K562 (cell line): ENCODE measurements at regions not wholly inside any gene's neighbourhood (a gene's known extent, or its start where the extent isn't known, plus 50 kb on each side); places are given as distances from the start of the nearest gene placed in this dataset.

Source experiments
- ATAC-seq: fragments of 200-7000 bp; cut with Tn5 transposase; 3 replicates; pipeline ENCODE4 v1.9.1; 2020; ENCODE audit warnings: moderate library complexity
- BruUV-seq: library from RNA; stranded (reverse); fragments of 400-500 nt; replicated peaks from 2 replicates; lab custom pipeline; 2021; lab: Mats Ljungman, UMichigan
- CTCF ChIA-PET: fragments of 300-600 bp; formaldehyde crosslinking; extraction: SDS; loops from one replicate; lab custom pipeline; 2021; ENCODE audit warnings: low intra/inter-chr PET ratio; lab: Yijun Ruan, JAX
- POLR2A ChIA-PET: fragments of 300-600, 350-650 bp; sonication (Branson Sonifier 250); formaldehyde crosslinking; extraction: SDS; loops from one replicate; lab custom pipeline; 2021; ENCODE audit warnings: antibody characterized with exemption, inconsistent platforms; lab: Yijun Ruan, JAX
- DNase-seq, 4 experiments: peaks; one replicate each; pipeline versions ENCODE4 v3.0.0 to v3.0.0-alpha.2; 2011 to 2018; ENCODE audit warnings: low spot score in 3 of 4, mixed read lengths in 3 of 4; ENCODE audit errors: extremely low read depth in 1 of 4
- FAIRE-seq: peaks from 2 replicates; lab custom pipeline; 2011; peaks lifted over from hg19 to GRCh38; lab: Jason Lieb, UNC
- H2AFZ ChIP-seq: 2 replicates; pipeline ENCODE4 v1.6.0; 2011; ENCODE audit warnings: low read depth, low read length, control low read depth, inconsistent platforms
- H3K27ac ChIP-seq: fragments of 200-600 bp; 3 replicates; pipeline ENCODE4 v1.8.0; 2011; ENCODE audit warnings: low read depth, mild to moderate bottlenecking, control low read depth, inconsistent platforms, low read length, moderate library complexity, mixed read lengths; ENCODE audit errors: extremely low read depth
- H3K27me3 ChIP-seq, 2 experiments: fragments of 300-600 bp in 1 of 2; 2 replicates in 1 of 2; 3 replicates in 1 of 2; pipeline versions ENCODE4 v1.6.0 to v1.8.0; 2011; ENCODE audit warnings: inconsistent platforms in 2 of 2, low read length in 2 of 2, mild to moderate bottlenecking in 1 of 2, mixed read lengths in 1 of 2, moderate library complexity in 1 of 2; ENCODE audit not compliant: control insufficient read depth in 2 of 2, insufficient read depth in 2 of 2
- H3K36me3 ChIP-seq: fragments of 300-600 bp; 3 replicates; pipeline ENCODE4 v1.8.0; 2011; ENCODE audit warnings: mild to moderate bottlenecking, low read length, inconsistent platforms; ENCODE audit not compliant: control insufficient read depth, insufficient read depth
- H3K4me1 ChIP-seq, 2 experiments: fragments of 200-600 bp in 1 of 2; replicated peaks in 1 of 2; 2 replicates in 1 of 2; 3 replicates in 1 of 2; pipeline versions ENCODE4 v1.5.1 to v1.8.0; 2011; ENCODE audit warnings: inconsistent platforms in 2 of 2, low read length in 2 of 2, mild to moderate bottlenecking in 1 of 2, mixed read lengths in 1 of 2, moderate library complexity in 1 of 2; ENCODE audit not compliant: control insufficient read depth in 2 of 2, insufficient read depth in 2 of 2
- H3K4me2 ChIP-seq: 2 replicates; pipeline ENCODE4 v1.6.1; 2011; ENCODE audit warnings: low read length, control low read depth, inconsistent platforms, mixed read lengths; ENCODE audit not compliant: insufficient read depth
- H3K4me3 ChIP-seq: fragments of 200-600 bp; sonication (generic), shearing (Covaris generic); 2 replicates; pipeline ENCODE4 v1.5.1; 2016; ENCODE audit warnings: control low read depth, inconsistent platforms
- H3K79me2 ChIP-seq: fragments of 200-600 bp; 3 replicates; pipeline ENCODE4 v1.8.0; 2011; ENCODE audit warnings: low read length, inconsistent platforms; ENCODE audit not compliant: control insufficient read depth, insufficient read depth
- H3K9ac ChIP-seq, 2 experiments: 2 replicates each; pipeline versions ENCODE4 v1.6.0 to v1.6.1; 2011; ENCODE audit warnings: low read depth in 2 of 2, low read length in 2 of 2, control low read depth in 1 of 2, inconsistent platforms in 1 of 2, mild to moderate bottlenecking in 1 of 2, mixed read lengths in 1 of 2; ENCODE audit not compliant: insufficient read depth in 1 of 2
- H3K9me1 ChIP-seq: one replicate; pipeline ENCODE4 v1.6.0; 2011; ENCODE audit warnings: inconsistent platforms, mild to moderate bottlenecking, low read length, moderate library complexity; ENCODE audit not compliant: control insufficient read depth, insufficient read depth
- H3K9me3 ChIP-seq: replicated peaks from 2 replicates; pipeline ENCODE4 v1.5.1; 2011; ENCODE audit warnings: low read depth, low read length, inconsistent platforms; ENCODE audit not compliant: control insufficient read depth, insufficient read depth
- H4K20me1 ChIP-seq: replicated peaks from 2 replicates; pipeline ENCODE4 v1.6.1; 2011; ENCODE audit warnings: low read length, inconsistent platforms, mixed read lengths; ENCODE audit not compliant: control insufficient read depth, insufficient read depth
- CBFB ChIP-seq: sonication (generic); formaldehyde crosslinking; IDR thresholded peaks from 2 replicates; pipeline ENCODE4 v1.4.0; 2020; ENCODE audit warnings: mild to moderate bottlenecking, missing genetic modification reagents
- CREB1 ChIP-seq, 2 experiments: sonication (generic) in 1 of 2; formaldehyde crosslinking in 1 of 2; IDR thresholded peaks; 2 replicates each; pipeline versions ENCODE4 v1.6.1 to v1.8.0; 2012 to 2022; ENCODE audit warnings: inconsistent platforms in 1 of 2, mild to moderate bottlenecking in 1 of 2, missing genetic modification reagents in 1 of 2, moderate library complexity in 1 of 2
- FOXJ2 ChIP-seq: fragments of 200-800 bp; sonication (Bioruptor generic); IDR thresholded peaks from 2 replicates; pipeline ENCODE4 v1.6.1; 2016; ENCODE audit warnings: missing genetic modification characterization, missing compliant biosample characterization
- GMEB1 ChIP-seq: fragments of 250-450 bp; sonication (Bioruptor Pico); IDR thresholded peaks from 2 replicates; pipeline ENCODE4 v1.4.0; 2020; ENCODE audit warnings: mild to moderate bottlenecking
- HDAC2 ChIP-seq: fragments of 450-650 bp; IDR thresholded peaks from 2 replicates; pipeline ENCODE4 v1.6.1; 2016; ENCODE audit warnings: mild to moderate bottlenecking
- MAFG ChIP-seq: fragments of 450-650 bp; conservative IDR thresholded peaks from 2 replicates; pipeline ENCODE4 v1.6.1; 2016; ENCODE audit warnings: missing genetic modification characterization, missing compliant biosample characterization
- MEIS2 ChIP-seq: fragments of 450-650 bp; IDR thresholded peaks from 2 replicates; pipeline ENCODE4 v1.6.1; 2014; ENCODE audit warnings: mild to moderate bottlenecking; ENCODE audit not compliant: partially characterized antibody
- MXD1 ChIP-seq: fragments of 250-450 bp; sonication (Bioruptor Pico); IDR thresholded peaks from 2 replicates; pipeline ENCODE4 v1.8.0; 2021; ENCODE audit warnings: borderline replicate concordance, mild to moderate bottlenecking, moderate library complexity; ENCODE audit not compliant: poor library complexity, severe bottlenecking
- NFIC ChIP-seq: fragments of 450-650 bp; IDR thresholded peaks from 2 replicates; pipeline ENCODE4 v1.6.1; 2017; ENCODE audit warnings: mild to moderate bottlenecking, inconsistent platforms
- OTX1 ChIP-seq: fragments of 450-650 bp; formaldehyde crosslinking; IDR thresholded peaks from 2 replicates; pipeline ENCODE4 v1.4.0; 2022; ENCODE audit warnings: mild to moderate bottlenecking
- SRSF9 ChIP-seq: fragments of 200-400 bp; formaldehyde crosslinking; IDR thresholded peaks from 2 replicates; pipeline ENCODE4 v1.6.1; 2017; ENCODE audit warnings: low read depth, low read length, borderline replicate concordance
- TEAD1 ChIP-seq, 2 experiments: fragments of 450-650 bp in 1 of 2; sonication (generic) in 1 of 2; formaldehyde crosslinking; IDR thresholded peaks; 2 replicates each; pipeline versions ENCODE4 v1.4.0 to v1.8.0; 2020 to 2022; ENCODE audit warnings: mild to moderate bottlenecking in 2 of 2, missing genetic modification reagents in 1 of 2
- XRCC4 ChIP-seq: IDR thresholded peaks from one replicate; pipeline ENCODE4 v1.6.1; 2011; ENCODE audit not compliant: insufficient read depth, insufficient read length; ENCODE audit errors: extremely low read depth
- ZNF384 ChIP-seq: IDR thresholded peaks from 2 replicates; pipeline ENCODE4 v1.6.1; 2012; ENCODE audit warnings: low read depth, low read length, improper control_type of control experiment
- ZNF445 ChIP-seq: fragments of 250-450 bp; sonication (Bioruptor Pico); IDR thresholded peaks from 2 replicates; pipeline ENCODE4 v1.4.0; 2020; ENCODE audit warnings: low read depth, mild to moderate bottlenecking, moderate library complexity
- ZNF717 ChIP-seq: fragments of 250-450 bp; sonication (Bioruptor Pico); IDR thresholded peaks from 2 replicates; pipeline ENCODE4 v1.5.0; 2021
- WGBS: fragments of 100-300 bp; shearing (Covaris generic); methylation state at CpG from one replicate; pipeline ENCODE4 v1.1.6; 2016; ENCODE audit warnings: low coverage, mixed read lengths; ENCODE audit not compliant: insufficient coverage; ENCODE audit errors: missing lambda C conversion rate; 5-methylcytosine and 5-hydroxymethylcytosine counted together
- in situ Hi-C: fragments of 300-500 bp; cut with MboI; formaldehyde crosslinking; loops from 4 replicates; pipeline ENCODE4 v1.15.0; 2018; ENCODE audit warnings: inconsistent platforms, mixed read lengths
- intact Hi-C: fragments of 100-400 bp; cut with micrococcal nuclease; formaldehyde crosslinking; loops from 2 replicates; pipeline ENCODE4 v1.14.2; 2022
- TF ChIP-seq, protein P1 (sequence below), 2 experiments: IDR thresholded peaks in 1 of 2; conservative IDR thresholded peaks in 1 of 2; 2 replicates each; pipeline ENCODE4 v1.6.1; 2016; ENCODE audit warnings: low read depth in 2 of 2, mild to moderate bottlenecking in 1 of 2, missing compliant biosample characterization in 1 of 2, missing genetic modification characterization in 1 of 2, moderate library complexity in 1 of 2

GRCh38 chr5:92907938-92908606 lies 672.9 kb downstream of the NR2F1-AS1 start (continued):
- TF ChIP-seq CREB1 (IDR thresholded peaks at IDR 0.05) (no peak), CREB1 (CRISPR knock-in tag; IDR thresholded peaks at IDR 0.05) (no peak), MAFG (tag) (0 out of 2 replicates have a peak, but pooled peaks have one; percentile 42), MXD1 (CRISPR knock-in tag) (no peak), ZNF717 (no peak), ZNF445 (no peak), FOXJ2 (tag) (no peak), OTX1 (CRISPR knock-in tag) (no peak)

- no peak for FAIRE-seq
- 0% methylated on average over 6 of the region's 6 CpGs for WGBS
- intact Hi-C loops: no loop called here
- TF ChIP-seq ZNF384 (no peak), MEIS2 (no peak), TEAD1 (CRISPR knock-in tag; IDR thresholded peaks at IDR 0.05) (no peak), HDAC2 (no peak), XRCC4 (no peak), SRSF9 (no peak), GMEB1 (no peak), CBFB (no peak), NFIC (no peak)
- TF ChIP-seq, protein P1, sequence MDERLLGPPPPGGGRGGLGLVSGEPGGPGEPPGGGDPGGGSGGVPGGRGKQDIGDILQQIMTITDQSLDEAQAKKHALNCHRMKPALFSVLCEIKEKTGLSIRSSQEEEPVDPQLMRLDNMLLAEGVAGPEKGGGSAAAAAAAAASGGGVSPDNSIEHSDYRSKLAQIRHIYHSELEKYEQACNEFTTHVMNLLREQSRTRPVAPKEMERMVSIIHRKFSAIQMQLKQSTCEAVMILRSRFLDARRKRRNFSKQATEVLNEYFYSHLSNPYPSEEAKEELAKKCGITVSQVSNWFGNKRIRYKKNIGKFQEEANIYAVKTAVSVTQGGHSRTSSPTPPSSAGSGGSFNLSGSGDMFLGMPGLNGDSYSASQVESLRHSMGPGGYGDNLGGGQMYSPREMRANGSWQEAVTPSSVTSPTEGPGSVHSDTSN (CRISPR knock-in tag; IDR thresholded peaks at IDR 0.05; ENCODE audit: low read depth): no peak
- TF ChIP-seq, protein P1 (tag; conservative IDR thresholded peaks at IDR 0.05; ENCODE audit: low read depth): no peak
Measured at GRCh38 chr5:92906798-92907376, 674.1 kb downstream of the NR2F1-AS1 start.

More at GRCh38 chr5:92906798-92907376, 674.1 kb downstream of the NR2F1-AS1 start:
- no peaks in the 10 kb centered on the region for H3K4me1 ChIP-seq
- H3K9me1 ChIP-seq: no peaks in the 10 kb centered on the region
- ChIA-PET CTCF (no interaction called here), POLR2A (interaction anchor here (0.7 kb wide), 1 partner anchor 441 kb away, joined by 3 read pairs; no protein-coding TSS in a partner anchor)
- H4K20me1 ChIP-seq: no peaks in the 10 kb centered on the region
- H3K36me3 ChIP-seq: no peaks in the 10 kb centered on the region
- no peaks in the 10 kb centered on the region for H3K79me2 ChIP-seq
- no peak overlapping the region for H3K27ac ChIP-seq
- no peak overlapping the region for H2AFZ ChIP-seq
- no peak overlapping the region for H3K4me2 ChIP-seq
- no peaks in the 10 kb centered on the region for H3K27me3 ChIP-seq
- ATAC-seq (no peak), DNase-seq (no peak)
- no peak overlapping the region for H3K9ac ChIP-seq
- H3K4me3 ChIP-seq: no peak overlapping the region
- no TSS peak for BruUV-seq
- no peaks in the 10 kb centered on the region for H3K9me3 ChIP-seq
- in situ Hi-C loops: no loop called here
